ENCODE measurements at regions not wholly inside any gene's neighbourhood (a gene's known extent, or its start where the extent isn't known, plus 50 kb on each side); places are given as distances from the start of the nearest gene placed in this dataset.
A peak's percentile ranks its signal among the peaks of the same experiment; 100 is the strongest.
"Not testable (repeated sequence)": the region's sequence is repeated elsewhere in the genome, so short reads cannot be mapped to it uniquely, and the experiment has no call there.

GRCh38 chr17:22310717-22311686 lies 618.7 kb downstream of the KCNJ18 start:
- peak; percentile 22 for DNase-seq

GRCh38 chr17:22321001-22321400 lies 628.7 kb downstream of the KCNJ18 start:
- not testable (repeated sequence) for DNase-seq

- DNase-seq = not testable (repeated sequence)
Observed at GRCh38 chr17:22322893-22323550, 630.7 kb downstream of the KCNJ18 start.

GRCh38 chr17:22337467-22337866 lies 645.1 kb downstream of the KCNJ18 start:
- DNase-seq = no peak

DNA sequence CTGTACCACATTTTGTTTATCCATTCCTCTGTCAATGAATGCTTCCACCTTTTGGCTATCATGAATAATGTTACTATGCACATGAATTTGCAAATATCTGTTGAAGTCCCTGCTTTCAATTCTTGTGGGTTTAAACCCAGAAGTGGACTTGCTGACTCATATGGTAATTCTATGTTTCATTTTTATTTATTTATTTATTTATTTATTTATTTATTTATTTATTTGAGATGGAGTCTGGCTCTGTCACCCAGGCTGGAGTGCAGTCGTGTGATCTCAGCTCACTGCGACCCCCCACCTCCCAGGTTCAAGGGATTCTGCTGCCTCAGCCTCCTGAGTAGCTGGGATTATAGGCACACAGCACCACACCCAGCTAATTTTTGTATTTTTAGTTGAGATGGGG lies 664.3 kb downstream of the KCNJ18 start:
- not testable (repeated sequence) for DNase-seq

DNA sequence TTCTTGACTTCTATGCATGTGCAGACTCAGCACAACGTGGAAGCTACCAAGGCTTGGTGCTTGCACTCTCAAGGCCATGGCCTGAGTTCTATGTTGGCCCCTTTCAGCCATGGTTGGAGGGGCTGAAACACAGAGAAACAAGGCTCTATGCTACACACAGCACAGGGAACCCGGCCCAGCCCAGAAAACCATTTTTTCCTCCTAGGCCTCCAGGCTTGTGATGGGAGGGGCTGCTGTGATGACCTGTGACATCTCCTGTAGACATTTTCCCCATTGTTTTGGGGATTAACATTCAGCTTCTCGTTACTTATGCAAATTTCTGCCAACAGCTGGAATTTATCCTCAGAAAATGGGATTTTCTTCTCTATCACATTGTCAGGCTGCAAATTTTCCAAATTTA lies 678.7 kb downstream of the KCNJ18 start:
- DNase-seq = not testable (repeated sequence)

DNA sequence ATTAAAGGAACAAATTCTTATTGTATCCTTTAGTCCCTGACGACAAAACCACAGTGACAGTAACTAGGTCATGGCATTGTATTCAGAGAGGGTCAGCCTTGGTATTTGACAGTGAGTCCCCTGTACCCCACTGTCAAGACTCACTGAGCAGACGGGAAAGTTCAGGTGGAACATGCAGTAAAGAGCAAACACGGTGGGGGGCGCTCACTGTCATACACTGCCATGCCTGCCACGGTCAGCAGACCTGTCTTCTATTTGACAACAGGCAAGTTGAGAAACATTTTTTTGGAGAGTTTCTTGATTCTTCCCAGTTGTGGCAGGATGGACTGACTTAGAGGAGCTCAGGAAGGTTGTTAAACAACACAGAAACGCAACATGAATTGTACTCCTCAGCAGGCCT lies 681.6 kb downstream of the KCNJ18 start:
- no peak for DNase-seq

DNA sequence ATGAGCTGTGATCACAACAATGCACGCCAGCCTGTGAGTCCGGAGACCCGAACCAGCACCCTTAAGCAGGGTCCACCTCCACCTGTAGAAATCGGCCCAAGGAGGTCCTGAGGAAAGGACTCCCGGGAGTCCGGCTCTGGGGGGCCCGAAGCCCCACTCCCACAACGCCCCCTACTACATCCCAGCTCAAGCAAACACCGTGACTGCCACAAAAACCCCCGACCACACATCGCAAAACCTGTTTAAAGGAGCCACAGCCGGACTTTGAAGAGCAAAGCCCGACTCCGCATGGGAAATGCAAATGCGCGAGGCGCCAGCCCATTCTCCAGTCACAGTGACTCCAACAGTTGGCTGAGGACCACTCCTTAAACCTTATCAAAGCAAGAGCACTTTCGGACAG lies 682.4 kb downstream of the KCNJ18 start:
- no peak for DNase-seq

- not testable (repeated sequence) for DNase-seq
Observed at GRCh38 chr17:22376747-22377146, 684.4 kb downstream of the KCNJ18 start.

GRCh38 chr17:22378748-22379147 lies 686.4 kb downstream of the KCNJ18 start:
- not testable (repeated sequence) for DNase-seq

DNA sequence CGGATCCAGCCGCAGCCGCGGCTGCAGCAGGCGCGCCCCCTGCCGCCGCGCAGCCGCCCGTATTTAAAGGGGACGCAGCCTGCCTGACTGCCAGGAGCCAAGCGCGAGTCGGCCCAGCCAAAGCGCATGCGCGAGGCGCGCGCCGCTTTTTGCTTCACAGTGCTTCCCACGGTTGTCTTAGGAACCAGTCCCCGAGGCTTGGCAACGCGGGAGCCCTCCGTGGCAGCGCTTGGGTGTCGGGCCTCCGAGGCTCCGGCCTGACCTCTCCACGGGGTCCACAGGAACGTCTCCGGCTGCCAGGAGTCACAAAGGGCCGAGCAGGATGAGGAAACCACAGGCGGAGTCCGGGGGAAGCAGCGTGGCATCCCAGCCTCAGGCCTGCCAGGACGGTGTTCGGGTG lies 689.3 kb downstream of the KCNJ18 start:
- not testable (repeated sequence) for DNase-seq

GRCh38 chr17:22383772-22384460 lies 691.6 kb downstream of the KCNJ18 start:
- not testable (repeated sequence) for DNase-seq

DNA sequence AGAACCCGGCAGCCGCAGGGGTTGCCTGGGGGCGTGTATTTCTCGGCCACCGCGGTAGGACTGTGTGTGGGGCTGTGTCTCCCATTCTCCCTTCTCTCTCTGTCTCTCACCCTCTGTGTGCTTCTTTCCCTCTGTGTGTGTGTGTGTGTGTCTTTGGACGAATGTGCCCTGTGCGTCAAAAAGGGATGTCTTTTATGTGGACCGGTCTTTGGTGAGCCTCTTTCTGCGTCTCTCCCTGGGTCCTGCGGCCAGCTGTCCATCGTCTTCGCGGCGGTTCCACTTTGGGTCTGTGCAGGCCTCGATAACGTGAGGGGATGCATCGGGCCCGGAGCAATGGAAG lies 692.1 kb downstream of the KCNJ18 start:
- not testable (repeated sequence) for DNase-seq

- DNase-seq = not testable (repeated sequence)
Observed at GRCh38 chr17:22398446-22398845, 706.1 kb downstream of the KCNJ18 start.

GRCh38 chr17:22399037-22399436 lies 706.7 kb downstream of the KCNJ18 start:
- DNase-seq = not testable (repeated sequence)

DNA sequence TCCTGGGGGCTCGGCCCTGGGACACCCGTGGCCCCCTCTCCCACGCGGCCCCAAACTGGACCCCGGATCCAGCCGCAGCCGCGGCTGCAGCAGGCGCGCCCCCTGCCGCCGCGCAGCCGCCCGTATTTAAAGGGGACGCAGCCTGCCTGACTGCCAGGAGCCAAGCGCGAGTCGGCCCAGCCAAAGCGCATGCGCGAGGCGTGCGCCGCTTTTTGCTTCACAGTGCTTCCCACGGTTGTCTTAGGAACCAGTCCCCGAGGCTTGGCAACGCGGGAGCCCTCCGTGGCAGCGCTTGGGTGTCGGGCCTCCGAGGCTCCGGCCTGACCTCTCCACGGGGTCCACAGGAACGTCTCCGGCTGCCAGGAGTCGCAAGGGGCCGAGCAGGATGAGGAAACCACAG lies 712.8 kb downstream of the KCNJ18 start:
- DNase-seq = not testable (repeated sequence)

DNA sequence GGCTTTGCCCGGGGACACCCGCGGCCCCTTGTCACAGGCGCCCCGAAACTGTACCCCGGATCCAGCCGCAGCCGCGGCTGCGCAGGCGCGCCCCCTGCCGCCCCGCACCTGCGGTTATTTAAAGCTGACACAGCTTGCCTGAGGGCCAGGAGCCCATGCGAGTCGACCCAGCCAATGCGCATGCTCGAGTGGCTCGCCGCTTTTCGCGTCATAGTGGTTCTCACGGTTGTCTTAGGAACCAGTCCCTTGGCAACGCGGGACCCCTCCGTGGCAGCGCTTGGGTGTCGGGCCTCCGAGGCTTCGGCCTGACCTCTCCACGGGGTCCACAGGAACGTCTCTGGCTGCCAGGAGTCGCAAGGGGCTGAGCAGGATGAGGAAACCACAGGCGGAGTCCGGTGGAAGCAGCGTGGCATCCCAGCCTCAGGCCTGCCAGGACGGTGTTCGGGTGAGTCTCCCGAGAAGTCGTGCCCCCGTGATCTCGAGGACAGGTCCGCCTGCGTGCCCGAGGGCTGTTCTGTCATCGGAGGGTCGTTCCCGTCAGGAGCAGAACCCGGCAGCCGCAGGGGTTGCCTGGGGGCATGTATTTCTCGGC lies 716.9 kb downstream of the KCNJ18 start:
- no peak for DNase-seq

GRCh38 chr17:22410136-22410535 lies 717.8 kb downstream of the KCNJ18 start:
- DNase-seq = no peak

GRCh38 chr17:22411185-22411784 lies 719.0 kb downstream of the KCNJ18 start:
- no peak for DNase-seq

DNA sequence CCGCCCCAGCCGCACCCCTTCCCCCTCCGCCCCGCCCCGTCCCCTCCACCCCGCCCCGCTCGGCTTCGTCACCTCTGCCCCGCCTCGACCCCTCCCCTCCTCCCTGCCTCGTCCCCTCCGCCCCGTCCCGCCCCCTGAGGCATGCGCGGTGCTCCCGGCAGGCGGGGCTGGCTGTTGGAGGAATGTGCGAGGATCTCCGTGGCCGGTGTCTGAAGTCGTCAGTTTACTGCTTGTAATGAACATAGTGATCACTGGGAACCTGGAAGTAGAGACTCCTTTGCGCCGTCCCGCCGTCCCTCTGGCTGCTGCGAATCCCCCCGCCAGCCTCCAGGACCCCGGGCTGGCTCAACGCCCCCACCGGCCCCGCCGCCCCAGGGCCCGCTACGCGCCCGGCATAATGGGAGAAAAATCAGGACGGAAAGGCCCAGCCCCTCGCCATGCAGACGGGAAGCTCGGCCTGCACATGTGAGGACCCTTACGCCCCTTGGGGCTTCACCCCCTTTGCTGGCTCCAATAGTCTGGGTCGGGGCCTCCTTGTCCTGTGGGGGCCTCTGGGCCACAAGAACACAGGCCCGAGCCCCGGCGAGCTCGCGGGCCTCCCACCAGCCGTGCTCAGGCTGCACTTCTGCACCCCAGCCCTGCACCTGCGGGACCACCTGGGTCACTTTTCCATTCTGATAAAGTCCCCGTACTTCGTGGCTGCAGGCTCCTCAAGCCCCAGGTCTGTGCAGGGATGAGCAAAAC lies 743.1 kb downstream of the KCNJ18 start:
- DNase-seq = no peak

GRCh38 chr17:22441776-22442175 lies 749.5 kb downstream of the KCNJ18 start:
- no peak for DNase-seq

GRCh38 chr17:22443061-22443460 lies 750.7 kb downstream of the KCNJ18 start:
- DNase-seq = no peak

Data from DMS 273 treated with DMSO at 0.1 percent for 48 hours (cell line).